ENCODE measurements at regions not wholly inside any gene's neighbourhood (a gene's known extent, or its start where the extent isn't known, plus 50 kb on each side); places are given as distances from the start of the nearest gene placed in this dataset.
"Not testable (repeated sequence)": the region's sequence is repeated elsewhere in the genome, so short reads cannot be mapped to it uniquely, and the experiment has no call there.

GRCh38 chr2:82340578-82341053 is 2036.1 kb upstream of the LRRTM1 start:
- DNase-seq = no peak

GRCh38 chr2:82339805-82340204 is 2035.3 kb upstream of the LRRTM1 start:
- no peak for DNase-seq

GRCh38 chr2:82333697-82334096 is 2029.1 kb upstream of the LRRTM1 start:
- DNase-seq = no peak

DNA sequence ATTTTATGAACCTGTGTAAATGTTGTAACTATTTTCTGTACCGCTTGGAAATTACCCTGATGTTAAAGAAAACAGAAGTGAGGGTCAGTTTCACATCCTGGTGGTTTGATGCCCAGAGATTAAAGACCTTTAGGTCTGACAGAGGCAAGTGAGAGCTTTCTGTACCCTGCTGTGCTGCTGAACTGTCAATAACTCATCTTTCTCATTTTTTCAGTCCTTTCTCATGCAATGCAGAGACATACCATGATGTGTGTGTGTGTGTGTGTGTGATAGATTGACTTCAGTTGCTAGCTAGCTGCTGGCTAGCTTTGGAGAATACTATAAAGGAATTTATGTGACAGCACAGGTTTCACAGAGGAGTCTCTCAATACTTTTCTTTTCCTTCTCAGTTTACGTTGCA is 2025.6 kb upstream of the LRRTM1 start:
- DNase-seq = no peak

- not testable (repeated sequence) for DNase-seq
These were observed 2021.7 kb upstream of the LRRTM1 start for GRCh38 chr2:82326180-82326767.

DNA sequence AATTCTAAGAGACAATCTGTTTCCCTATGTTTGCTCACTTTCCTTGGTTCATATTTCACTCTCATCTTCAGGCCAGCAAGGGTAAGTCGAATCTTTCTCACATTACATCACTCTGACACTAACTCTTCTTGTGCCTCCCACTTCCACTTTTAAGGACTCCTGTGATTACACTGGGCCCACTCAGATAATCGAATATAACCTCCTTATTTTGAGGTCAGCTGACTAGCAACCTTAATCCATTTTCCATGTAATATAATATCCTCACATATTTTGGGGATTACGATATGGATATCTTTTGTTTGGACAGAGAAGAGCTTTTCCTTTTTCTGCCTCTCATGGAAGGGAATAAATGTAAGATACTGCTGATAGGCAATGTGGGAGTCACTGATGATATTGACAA is 2015.7 kb upstream of the LRRTM1 start:
- no peak for DNase-seq

DNA sequence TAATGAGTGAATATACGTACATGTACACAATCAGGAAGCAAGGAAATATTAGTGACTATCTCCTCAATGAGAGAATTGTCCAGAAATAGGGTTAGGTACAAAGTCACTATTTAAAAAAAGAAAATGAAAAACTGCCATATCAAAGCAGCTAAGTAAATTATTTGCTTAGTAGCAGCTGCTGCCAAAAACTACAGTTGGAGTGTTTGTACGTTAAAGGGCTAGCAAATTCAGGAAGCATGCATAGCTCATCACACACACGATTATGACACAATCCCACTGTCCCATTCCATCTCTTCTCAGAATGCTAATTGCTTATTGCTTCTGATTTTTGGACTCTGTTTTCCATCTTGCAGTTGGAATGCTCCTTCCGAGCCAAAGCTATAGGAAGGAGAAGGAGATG is 2012.5 kb upstream of the LRRTM1 start:
- no peak for DNase-seq

GRCh38 chr2:82316586-82316985 is 2012.0 kb upstream of the LRRTM1 start:
- DNase-seq = no peak

- no peak for DNase-seq
These were observed 2010.4 kb upstream of the LRRTM1 start for GRCh38 chr2:82314836-82315472.

DNA sequence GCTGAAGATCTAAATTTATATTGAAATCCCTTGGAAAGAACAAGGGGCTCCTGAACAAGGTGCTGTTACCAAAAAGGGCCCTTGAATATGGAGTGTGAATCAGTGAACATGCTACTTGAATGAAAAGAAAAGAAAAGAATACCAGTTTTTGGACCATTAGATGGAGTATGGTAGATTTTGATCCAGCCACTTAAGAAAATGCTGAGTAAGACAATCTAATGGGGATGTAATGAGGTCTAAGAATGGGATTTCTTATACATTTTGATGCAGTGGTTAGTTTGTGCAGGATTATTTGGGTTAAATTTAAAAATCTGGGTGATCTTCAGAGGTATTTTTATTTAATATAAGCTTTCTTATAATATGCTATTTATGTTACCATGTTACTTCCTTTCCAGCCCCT is 2003.0 kb upstream of the LRRTM1 start:
- no peak for DNase-seq

GRCh38 chr2:82301506-82301905 is 1997.0 kb upstream of the LRRTM1 start:
- DNase-seq = no peak

DNA sequence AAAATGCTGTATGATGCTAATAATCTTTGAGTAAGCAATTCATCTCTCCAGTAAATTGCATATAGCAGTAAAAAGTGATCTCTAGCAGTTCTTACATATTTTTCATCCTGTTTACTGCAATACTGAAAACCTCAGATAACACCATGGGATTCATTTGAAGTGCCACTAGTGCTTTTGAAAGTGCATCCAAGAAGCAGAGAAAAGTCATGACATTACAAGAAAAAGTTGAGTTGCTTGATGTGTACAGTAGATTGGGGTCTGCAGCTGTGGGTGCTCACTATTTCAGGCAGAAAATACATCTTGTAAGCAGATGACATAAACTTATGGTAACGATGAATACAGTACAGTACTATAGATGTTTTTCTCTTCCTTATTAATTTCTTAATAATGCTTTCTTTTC is 1984.9 kb upstream of the LRRTM1 start:
- DNase-seq = no peak

GRCh38 chr2:82283075-82283474 is 1978.5 kb upstream of the LRRTM1 start:
- no peak for DNase-seq

- no peak for DNase-seq
These were observed 1977.7 kb upstream of the LRRTM1 start for GRCh38 chr2:82282111-82282882.

- no peak for DNase-seq
These were observed 1974.8 kb upstream of the LRRTM1 start for GRCh38 chr2:82279367-82279766.

- no peak for DNase-seq
These were observed 1973.9 kb upstream of the LRRTM1 start for GRCh38 chr2:82278416-82278815.

DNA sequence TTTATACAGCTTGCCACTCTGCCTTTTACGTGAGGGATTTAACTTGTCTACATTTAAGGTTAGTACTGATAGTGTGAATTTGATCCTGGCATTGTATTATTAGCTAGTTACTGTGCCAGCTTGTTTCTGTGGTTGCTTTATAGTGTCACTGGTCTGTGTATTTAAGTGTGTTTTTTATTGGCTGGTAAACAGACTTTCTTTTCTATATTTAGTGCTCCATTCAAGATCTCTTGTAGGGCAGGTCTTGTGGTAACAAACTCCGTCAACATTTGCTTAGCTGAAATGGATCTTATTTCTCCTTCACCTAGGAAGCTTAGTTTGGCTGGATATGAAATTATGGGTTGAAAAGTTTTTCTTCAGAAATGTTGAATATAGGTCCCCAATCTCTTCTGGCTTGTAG is 1971.0 kb upstream of the LRRTM1 start:
- no peak for DNase-seq

DNA sequence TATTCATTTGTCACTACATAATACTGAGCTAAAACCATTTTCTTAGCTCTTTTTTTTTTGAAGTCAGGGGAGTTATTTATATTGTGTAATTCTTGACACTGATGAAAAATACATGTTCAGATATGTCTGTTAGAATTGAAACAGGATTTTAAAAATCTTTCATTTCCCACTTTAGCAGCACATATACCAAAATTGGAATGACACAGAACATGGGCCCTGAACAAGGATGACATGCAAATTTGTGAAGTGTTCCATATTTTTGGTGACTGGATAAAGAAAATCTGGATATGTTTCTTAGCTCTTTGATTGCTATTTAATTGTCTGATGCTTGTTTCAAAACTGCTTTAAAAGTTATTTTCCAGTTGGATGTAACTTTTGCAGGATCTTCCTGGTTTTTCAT is 1963.9 kb upstream of the LRRTM1 start:
- no peak for DNase-seq

- DNase-seq = no peak
These were observed 1956.0 kb upstream of the LRRTM1 start for GRCh38 chr2:82260521-82260920.

DNA sequence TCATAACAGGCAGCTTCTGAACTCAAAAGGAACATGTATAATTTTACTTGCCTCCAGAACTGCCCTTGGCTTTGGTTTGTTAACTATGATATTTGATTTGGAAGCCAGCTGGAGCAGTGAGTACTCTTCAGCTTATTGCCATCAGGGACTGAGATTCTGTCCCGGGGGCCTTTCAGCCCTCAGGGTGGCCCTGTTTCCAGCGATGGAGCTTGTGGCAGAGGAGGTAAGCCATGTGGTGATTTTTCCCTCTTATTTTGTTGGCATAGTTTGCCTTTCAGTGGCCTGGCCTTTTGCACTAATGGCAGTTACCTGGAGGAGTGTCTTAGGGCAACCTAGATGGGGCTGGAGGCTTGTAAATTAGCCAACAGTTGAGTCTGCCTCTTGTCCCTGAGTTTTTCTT is 1955.0 kb upstream of the LRRTM1 start:
- no peak for DNase-seq

DNA sequence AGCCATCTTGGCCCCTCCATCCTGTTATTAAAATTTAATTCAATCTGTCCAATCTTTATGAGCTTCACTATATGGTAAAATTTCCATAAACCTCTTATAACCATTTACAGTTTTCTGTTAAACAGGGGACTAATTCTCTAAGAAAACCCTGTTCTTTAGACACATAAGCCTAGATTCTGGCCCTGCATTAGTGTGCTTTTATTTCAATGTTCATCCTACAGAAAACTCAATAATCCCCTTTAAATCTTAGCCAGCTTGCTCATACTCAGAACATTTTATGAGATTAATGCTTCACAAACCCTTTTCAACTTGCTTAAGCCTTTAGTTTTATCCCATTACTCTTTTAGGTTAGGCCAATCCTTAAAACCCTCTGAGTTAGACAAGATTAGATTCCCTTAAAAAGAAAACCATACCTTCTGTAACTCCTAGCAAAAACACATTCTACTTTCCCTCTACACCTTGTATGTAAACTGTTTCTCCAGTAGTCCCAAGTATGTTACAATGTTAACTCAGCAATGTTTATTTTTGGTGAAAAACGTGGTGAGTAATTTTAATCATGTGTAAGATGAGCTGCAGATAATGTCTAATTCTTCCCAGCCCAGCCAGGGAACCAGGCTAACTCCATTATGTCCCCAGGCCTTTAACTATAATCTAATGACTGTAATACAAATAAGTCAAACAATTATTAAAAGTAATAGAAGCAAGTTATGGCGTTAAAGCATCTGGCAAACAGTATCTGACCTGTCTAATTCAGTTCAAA is 1953.4 kb upstream of the LRRTM1 start:
- no peak for DNase-seq

DNA sequence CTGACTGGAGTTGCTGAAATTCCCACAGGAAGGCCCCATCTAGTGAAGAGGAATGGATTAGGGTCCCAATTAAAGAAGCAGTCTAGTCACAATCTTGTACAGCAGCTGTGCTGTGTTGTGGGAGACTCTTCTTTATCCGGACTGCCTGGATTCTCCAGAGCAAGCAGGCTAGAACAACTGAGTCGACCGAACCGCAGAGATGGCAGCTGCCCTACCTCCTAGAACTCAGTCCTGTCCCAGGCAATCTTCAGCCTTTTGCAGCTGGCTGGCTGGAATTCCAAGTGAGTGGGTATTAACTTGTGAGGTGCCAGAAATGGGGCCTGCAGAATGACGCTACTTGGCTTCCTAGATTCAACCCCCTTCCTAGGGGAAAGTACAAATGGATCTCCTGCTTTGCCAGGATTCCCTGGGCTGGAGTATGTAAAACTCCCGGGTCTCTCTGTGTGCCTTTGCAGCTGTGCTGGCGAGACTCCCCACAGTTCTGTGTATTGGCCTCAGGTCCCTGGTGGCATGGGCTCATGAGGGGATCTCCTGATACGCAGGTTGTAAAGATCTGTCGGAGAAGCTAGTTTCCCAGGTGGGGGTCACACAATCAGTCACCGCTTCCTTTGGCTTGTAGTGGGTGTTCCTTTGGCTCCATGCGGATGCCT is 1952.6 kb upstream of the LRRTM1 start:
- no peak for DNase-seq

- DNase-seq = no peak
These were observed 1951.7 kb upstream of the LRRTM1 start for GRCh38 chr2:82256288-82256687.
